ENCODE measurements at regions not wholly inside any gene's neighbourhood (a gene's known extent, or its start where the extent isn't known, plus 50 kb on each side); places are given as distances from the start of the nearest gene placed in this dataset.

GRCh38 chr22:34845391-34845790 lies 220.6 kb upstream of the ISX start:
- no peak for DNase-seq

GRCh38 chr22:34847072-34847471 lies 218.9 kb upstream of the ISX start:
- no peak for DNase-seq

- DNase-seq = no peak
Observed at GRCh38 chr22:34849965-34850364, 216.0 kb upstream of the ISX start.

- no peak for DNase-seq
Observed at GRCh38 chr22:34851918-34852662, 213.9 kb upstream of the ISX start.

GRCh38 chr22:34855471-34855870 lies 210.5 kb upstream of the ISX start:
- no peak for DNase-seq

- DNase-seq = no peak
Observed at GRCh38 chr22:34858066-34858465, 207.9 kb upstream of the ISX start.

GRCh38 chr22:34861787-34862186 lies 204.2 kb upstream of the ISX start:
- no peak for DNase-seq

GRCh38 chr22:34866081-34866480 lies 199.9 kb upstream of the ISX start:
- DNase-seq = no peak

- no peak for DNase-seq
Observed at GRCh38 chr22:34866495-34867131, 199.3 kb upstream of the ISX start.

GRCh38 chr22:34877506-34877905 lies 188.5 kb upstream of the ISX start:
- no peak for DNase-seq

GRCh38 chr22:34878171-34878570 lies 187.8 kb upstream of the ISX start:
- no peak for DNase-seq

GRCh38 chr22:34879001-34879400 lies 187.0 kb upstream of the ISX start:
- DNase-seq = no peak

GRCh38 chr22:34880662-34881061 lies 185.3 kb upstream of the ISX start:
- no peak for DNase-seq

- DNase-seq = no peak
Observed at GRCh38 chr22:34881453-34881852, 184.5 kb upstream of the ISX start.

GRCh38 chr22:34885852-34886251 lies 180.1 kb upstream of the ISX start:
- DNase-seq = no peak

- DNase-seq = no peak
Observed at GRCh38 chr22:34886391-34886790, 179.6 kb upstream of the ISX start.

GRCh38 chr22:34886812-34887211 lies 179.1 kb upstream of the ISX start:
- DNase-seq = no peak

- no peak for DNase-seq
Observed at GRCh38 chr22:34897126-34897525, 168.8 kb upstream of the ISX start.

- DNase-seq = no peak
Observed at GRCh38 chr22:34902335-34902734, 163.6 kb upstream of the ISX start.

- DNase-seq = no peak
Observed at GRCh38 chr22:34903416-34903815, 162.5 kb upstream of the ISX start.

- no peak for DNase-seq
Observed at GRCh38 chr22:34904486-34904885, 161.5 kb upstream of the ISX start.

- no peak for DNase-seq
Observed at GRCh38 chr22:34913826-34914225, 152.1 kb upstream of the ISX start.

- no peak for DNase-seq
Observed at GRCh38 chr22:34914846-34915245, 151.1 kb upstream of the ISX start.

GRCh38 chr22:34917239-34917638 lies 148.7 kb upstream of the ISX start:
- no peak for DNase-seq

GRCh38 chr22:34931026-34931425 lies 134.9 kb upstream of the ISX start:
- DNase-seq = no peak
